GM23248 (cell line): ENCODE measurements at regions not wholly inside any gene's neighbourhood (a gene's known extent, or its start where the extent isn't known, plus 50 kb on each side); places are given as distances from the start of the nearest gene placed in this dataset.

Source experiments
- EZH2 ChIP-seq: fragments of 200-600 bp; sonication (generic); IDR thresholded peaks from 2 replicates; pipeline ENCODE4 v1.6.1; 2018; ENCODE audit warnings: antibody characterized with exemption, mild to moderate bottlenecking; ENCODE audit not compliant: insufficient read depth, poor library complexity, severe bottlenecking
- EZH2phosphoT487 ChIP-seq: fragments of 200-600 bp; sonication (generic); IDR thresholded peaks from 2 replicates; pipeline ENCODE4 v1.6.1; 2018; ENCODE audit warnings: antibody characterized with exemption, moderate library complexity, mild to moderate bottlenecking, low read depth; ENCODE audit not compliant: insufficient read depth

- TF ChIP-seq EZH2 (no peak), EZH2phosphoT487 (no peak)
These were observed 691.6 kb downstream of the ETS1 start for GRCh38 chr11:127895776-127896175.
